AG04449 (cell line): ENCODE measurements at regions not wholly inside any gene's neighbourhood (a gene's known extent, or its start where the extent isn't known, plus 50 kb on each side); places are given as distances from the start of the nearest gene placed in this dataset.

Experiments
- CTCF ChIA-PET: fragments of 350-600 bp; formaldehyde crosslinking; extraction: SDS; loops from one replicate; lab custom pipeline; 2021; ENCODE audit warnings: antibody characterized with exemption; lab: Yijun Ruan, JAX
- POLR2A ChIA-PET: fragments of 400-600, 350-600 bp; formaldehyde crosslinking; extraction: SDS; loops from one replicate; lab custom pipeline; 2020; ENCODE audit warnings: antibody characterized with exemption, inconsistent platforms; lab: Yijun Ruan, JAX
- DNase-seq: peaks from one replicate; pipeline ENCODE4 v3.0.0-alpha.2; 2010; ENCODE audit warnings: low read depth, low spot score
- H3K4me3 ChIP-seq: 2 replicates; pipeline ENCODE4 v1.5.1; 2011; ENCODE audit warnings: low read depth, mild to moderate bottlenecking, control low read depth, low read length
- TF ChIP-seq, protein P1 (sequence below): IDR thresholded peaks from one replicate; pipeline ENCODE4 v1.5.1; 2011; ENCODE audit warnings: mild to moderate bottlenecking, moderate library complexity, low read length, control low read depth, inconsistent platforms; ENCODE audit not compliant: insufficient read depth; ENCODE audit errors: missing control alignments

DNA sequence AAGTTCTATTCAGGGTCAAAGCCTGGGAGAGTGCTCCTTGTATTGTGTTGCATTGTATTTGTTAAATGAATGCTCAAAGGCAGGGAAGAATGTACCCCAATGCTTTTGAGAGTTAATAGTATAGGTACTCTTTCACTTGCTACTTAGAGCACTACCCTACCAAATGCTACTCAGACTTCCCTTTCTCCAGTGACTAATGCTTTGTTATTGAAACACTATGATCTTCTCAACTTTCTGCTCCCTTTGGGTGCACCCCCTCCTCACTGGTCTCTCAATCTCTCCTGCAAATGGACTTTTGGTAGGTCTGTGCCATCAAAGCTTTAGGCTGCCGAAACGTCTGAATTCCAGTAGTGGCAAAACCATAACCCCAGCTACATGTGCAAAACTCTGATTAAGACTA, 177.7 kb upstream of the AHR start:
- no peak for DNase-seq
- ChIA-PET POLR2A (no interaction called here), CTCF (no interaction called here)
- H3K4me3 ChIP-seq, result no peak overlapping the region
- TF ChIP-seq, protein P1, sequence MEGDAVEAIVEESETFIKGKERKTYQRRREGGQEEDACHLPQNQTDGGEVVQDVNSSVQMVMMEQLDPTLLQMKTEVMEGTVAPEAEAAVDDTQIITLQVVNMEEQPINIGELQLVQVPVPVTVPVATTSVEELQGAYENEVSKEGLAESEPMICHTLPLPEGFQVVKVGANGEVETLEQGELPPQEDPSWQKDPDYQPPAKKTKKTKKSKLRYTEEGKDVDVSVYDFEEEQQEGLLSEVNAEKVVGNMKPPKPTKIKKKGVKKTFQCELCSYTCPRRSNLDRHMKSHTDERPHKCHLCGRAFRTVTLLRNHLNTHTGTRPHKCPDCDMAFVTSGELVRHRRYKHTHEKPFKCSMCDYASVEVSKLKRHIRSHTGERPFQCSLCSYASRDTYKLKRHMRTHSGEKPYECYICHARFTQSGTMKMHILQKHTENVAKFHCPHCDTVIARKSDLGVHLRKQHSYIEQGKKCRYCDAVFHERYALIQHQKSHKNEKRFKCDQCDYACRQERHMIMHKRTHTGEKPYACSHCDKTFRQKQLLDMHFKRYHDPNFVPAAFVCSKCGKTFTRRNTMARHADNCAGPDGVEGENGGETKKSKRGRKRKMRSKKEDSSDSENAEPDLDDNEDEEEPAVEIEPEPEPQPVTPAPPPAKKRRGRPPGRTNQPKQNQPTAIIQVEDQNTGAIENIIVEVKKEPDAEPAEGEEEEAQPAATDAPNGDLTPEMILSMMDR, result no peak

DNA sequence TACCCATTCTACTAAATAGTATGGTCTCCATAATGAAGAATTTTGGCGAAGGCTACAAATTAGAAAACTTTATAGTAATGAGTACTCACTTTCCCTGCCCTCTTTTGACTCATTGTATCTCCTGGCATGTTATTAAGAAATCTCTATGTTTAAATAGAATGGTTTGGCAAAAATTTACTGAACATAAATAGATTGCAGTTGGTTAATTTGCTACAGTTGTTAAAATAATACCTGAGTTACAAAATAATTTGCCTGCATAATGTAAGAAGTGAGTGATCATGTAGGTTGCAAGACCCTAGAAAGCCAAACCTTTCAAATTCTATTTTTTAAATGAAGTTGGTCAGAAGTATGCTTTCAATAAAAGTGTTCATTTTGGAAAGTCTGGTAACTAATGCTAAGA, 176.8 kb upstream of the AHR start:
- ChIA-PET POLR2A (no interaction called here), CTCF (no interaction called here)
- H3K4me3 ChIP-seq, result no peak overlapping the region
- no peak for DNase-seq
- TF ChIP-seq, protein P1, result no peak

DNA sequence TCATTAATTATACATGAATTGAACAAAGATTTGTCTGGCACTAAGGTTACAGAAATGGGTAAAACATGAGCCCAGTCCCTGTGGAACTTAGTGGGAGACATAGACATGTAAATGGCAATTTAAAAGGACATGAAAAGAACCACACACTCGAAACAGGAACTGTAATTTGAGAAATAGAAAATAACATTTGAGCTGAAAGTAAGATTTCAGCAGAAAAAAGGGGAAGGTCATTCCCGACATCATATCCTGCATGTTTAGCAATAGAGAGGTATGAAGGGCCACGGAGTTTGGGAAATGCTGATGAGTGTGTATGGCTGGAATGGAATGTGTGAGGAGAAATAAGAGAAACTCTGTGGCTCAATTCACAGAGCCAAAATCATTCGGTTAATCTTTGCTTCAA, 175.4 kb upstream of the AHR start:
- CTCF ChIA-PET, result no interaction called here
- POLR2A ChIA-PET, result no interaction called here
- peak; percentile 86 for DNase-seq
- H3K4me3 ChIP-seq, result no peak overlapping the region
- TF ChIP-seq, protein P1, result no peak

DNA sequence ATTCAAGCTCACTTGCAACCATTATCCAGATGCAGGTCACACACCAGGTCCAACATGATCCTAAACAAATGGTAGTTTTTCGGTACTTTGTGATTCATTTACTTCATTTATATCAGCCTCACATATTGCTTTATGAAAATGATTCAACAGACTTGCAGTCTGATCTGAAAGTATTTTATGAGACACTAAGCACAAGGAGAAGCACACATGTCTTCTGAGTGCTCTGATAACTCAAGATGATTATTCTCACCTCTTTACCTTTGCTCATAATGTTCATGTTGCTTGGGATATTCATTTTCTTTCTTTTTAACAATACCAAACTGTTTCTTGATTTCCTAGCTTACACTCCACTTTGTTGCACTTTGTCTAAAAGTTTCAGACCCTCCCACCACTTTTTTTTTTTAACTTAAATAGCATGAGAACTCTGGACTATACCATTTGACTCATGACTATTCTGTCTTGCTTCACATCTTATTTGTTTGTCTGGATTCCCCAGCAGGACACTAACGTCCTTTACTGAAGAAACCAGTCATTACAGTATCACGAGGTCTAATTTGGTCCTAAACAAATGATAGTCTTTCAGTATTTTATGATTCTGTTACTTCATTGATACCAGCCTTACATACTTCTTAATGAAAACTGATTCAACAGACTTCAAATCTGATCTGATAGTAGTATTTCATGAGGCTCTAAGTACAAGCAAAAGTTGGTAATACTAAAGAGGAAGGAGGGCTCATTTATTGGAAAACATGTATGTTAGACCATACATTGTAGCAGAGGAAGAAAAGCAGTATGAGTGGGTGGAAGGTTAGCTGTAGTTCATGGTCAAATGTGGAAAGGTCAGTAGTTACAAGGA, 171.8 kb upstream of the AHR start:
- TF ChIP-seq, protein P1, result no peak
- no peak for DNase-seq
- no peak overlapping the region for H3K4me3 ChIP-seq
- ChIA-PET CTCF (no interaction called here), POLR2A (no interaction called here)

DNA sequence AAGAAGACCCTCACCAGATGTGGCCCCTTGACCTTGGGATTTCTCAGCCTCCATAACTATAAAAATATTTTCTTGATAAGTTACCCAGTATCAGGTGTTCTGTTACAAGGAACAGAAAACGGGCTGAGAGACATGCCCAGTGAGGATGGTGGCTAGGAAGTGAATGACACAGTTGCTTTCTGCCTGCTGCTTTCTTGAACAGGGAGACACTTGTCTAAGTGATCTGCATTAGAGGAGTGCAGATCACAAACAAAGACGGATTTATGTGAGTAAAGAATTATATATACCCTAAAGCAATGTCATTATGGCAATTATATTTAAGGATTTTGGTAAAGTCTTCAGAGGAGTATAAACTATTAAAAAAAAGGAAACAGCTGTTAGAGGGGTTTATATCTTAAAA, 169.2 kb upstream of the AHR start:
- ChIA-PET CTCF (no interaction called here), POLR2A (no interaction called here)
- no peak overlapping the region for H3K4me3 ChIP-seq
- DNase-seq, result no peak
- TF ChIP-seq, protein P1, result no peak

DNA sequence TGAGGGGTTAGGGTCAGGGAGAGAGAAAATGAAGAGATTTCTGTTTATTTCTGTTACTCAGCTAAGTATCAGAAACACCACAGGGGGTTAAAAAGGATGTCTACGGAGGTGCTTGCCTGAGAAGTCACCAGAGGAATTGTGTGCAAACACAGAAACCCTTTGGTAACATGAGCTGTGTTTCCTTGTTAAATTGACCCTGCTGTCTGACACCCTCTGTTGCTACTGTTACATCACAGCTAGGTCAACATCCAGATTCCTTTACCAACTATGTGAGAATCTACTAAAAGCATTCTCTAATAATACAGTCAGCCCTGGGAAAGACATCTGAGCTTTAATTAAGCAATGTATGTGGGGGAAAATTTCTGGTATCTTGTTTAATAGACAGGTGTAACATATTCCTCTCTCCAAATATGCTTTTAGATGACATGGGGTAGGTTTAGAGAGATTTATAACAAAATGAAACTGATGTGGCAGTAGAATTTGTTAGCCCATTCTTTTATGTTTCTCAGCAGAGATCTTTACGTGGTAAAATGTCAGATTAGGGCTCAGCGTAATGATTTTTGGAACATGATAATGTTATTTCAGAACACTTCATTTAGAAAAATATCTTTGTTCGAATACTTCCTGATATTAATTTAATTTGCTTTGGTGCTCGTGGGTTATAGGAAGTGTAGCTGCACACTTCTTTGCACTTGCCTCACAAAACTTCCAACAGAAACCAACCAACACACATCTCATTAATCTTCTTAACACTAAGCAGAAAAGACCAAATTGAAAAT, 168.0 kb upstream of the AHR start:
- TF ChIP-seq, protein P1, result no peak
- DNase-seq, result peak; percentile 86
- CTCF ChIA-PET, result no interaction called here
- H3K4me3 ChIP-seq, result no peak overlapping the region
- POLR2A ChIA-PET, result no interaction called here
